ENCODE measurements at regions not wholly inside any gene's neighbourhood (a gene's known extent, or its start where the extent isn't known, plus 50 kb on each side); places are given as distances from the start of the nearest gene placed in this dataset.

DNA sequence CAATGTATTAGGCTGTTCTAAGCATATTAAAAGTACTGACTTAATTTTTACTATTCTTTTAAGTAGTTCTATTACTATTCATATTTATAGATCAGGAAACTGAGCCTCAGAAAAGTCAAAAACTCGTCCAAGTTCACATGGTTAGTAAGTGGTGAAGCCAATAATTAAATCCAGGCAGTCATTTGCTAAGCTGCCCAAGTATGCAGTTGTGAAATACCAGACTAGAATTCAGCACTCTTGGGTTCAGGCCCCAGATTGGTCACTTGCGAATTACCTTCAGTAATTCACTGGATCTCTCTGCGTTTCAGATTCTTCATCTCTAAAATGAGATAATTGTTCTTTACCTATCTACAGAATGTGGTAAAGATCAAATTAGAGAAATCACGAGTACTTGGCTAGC is 161.9 kb upstream of the CADPS start:
- TF ChIP-seq CTCF (conservative IDR thresholded peaks at IDR 0.05) (no peak), ZFX (IDR thresholded peaks at IDR 0.05) (no peak)
- H3K27ac ChIP-seq: no peak overlapping the region

- TF ChIP-seq ZFX (IDR thresholded peaks at IDR 0.05): no peak
- TF ChIP-seq CTCF (conservative IDR thresholded peaks at IDR 0.05): no peak
- H3K27ac ChIP-seq: no peak overlapping the region
Observed at GRCh38 chr3:63042833-63043232, 167.6 kb upstream of the CADPS start.

GRCh38 chr3:63043631-63044030 is 168.4 kb upstream of the CADPS start:
- no peak for TF ChIP-seq ZFX (IDR thresholded peaks at IDR 0.05)
- no peak for TF ChIP-seq CTCF (conservative IDR thresholded peaks at IDR 0.05)
- no peak overlapping the region for H3K27ac ChIP-seq

DNA sequence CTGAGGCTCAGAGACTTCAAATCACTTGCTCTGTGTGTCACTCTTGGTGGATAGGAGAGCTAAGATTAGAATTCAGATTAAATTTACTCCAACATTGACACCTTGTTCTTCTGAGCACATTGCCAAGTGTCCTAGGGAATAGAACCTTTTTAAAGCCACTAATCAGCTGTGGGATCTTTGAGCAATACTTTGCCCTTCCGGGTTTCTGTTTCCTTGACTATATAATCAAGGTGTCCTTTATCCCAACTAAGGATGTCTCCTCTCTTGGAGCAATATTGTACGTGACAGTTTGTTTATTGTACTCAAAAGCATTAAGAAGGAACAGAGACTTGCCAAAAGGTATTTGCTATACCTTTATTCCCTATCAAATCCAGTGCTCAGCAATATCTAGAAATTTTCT is 170.9 kb upstream of the CADPS start:
- H3K27ac ChIP-seq: peak overlapping the region; percentile 46; the same call in 1 of the 2 replicates
- TF ChIP-seq ZFX (IDR thresholded peaks at IDR 0.05) (no peak), CTCF (conservative IDR thresholded peaks at IDR 0.05) (no peak)

- H3K27ac ChIP-seq: peak overlapping the region; percentile 46; the same call in 1 of the 2 replicates
- TF ChIP-seq CTCF (conservative IDR thresholded peaks at IDR 0.05) (no peak), ZFX (IDR thresholded peaks at IDR 0.05) (no peak)
Observed at GRCh38 chr3:63046580-63046979, 171.4 kb upstream of the CADPS start.

DNA sequence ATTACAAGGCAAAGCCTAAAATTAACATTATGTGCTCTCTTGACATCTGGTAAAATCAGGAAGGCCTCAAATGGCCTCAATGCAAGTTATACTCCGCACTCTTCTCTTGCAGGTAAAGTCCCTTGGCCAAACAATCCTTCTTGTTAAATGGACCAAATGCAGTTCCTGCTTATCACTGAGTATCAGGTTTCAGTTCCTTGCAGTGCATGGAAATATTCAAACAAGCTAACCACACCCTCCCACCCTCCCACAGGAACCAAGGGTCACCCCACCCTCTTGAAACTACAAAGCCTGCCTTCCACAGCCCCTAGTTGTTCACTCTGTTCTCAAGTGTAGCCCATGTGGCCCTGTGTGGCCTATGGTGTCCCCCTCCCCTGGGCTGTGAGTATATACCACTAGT is 171.9 kb upstream of the CADPS start:
- no peak for TF ChIP-seq CTCF (conservative IDR thresholded peaks at IDR 0.05)
- TF ChIP-seq ZFX (IDR thresholded peaks at IDR 0.05): no peak
- H3K27ac ChIP-seq: no peak overlapping the region; the same call in 1 of the 2 replicates

DNA sequence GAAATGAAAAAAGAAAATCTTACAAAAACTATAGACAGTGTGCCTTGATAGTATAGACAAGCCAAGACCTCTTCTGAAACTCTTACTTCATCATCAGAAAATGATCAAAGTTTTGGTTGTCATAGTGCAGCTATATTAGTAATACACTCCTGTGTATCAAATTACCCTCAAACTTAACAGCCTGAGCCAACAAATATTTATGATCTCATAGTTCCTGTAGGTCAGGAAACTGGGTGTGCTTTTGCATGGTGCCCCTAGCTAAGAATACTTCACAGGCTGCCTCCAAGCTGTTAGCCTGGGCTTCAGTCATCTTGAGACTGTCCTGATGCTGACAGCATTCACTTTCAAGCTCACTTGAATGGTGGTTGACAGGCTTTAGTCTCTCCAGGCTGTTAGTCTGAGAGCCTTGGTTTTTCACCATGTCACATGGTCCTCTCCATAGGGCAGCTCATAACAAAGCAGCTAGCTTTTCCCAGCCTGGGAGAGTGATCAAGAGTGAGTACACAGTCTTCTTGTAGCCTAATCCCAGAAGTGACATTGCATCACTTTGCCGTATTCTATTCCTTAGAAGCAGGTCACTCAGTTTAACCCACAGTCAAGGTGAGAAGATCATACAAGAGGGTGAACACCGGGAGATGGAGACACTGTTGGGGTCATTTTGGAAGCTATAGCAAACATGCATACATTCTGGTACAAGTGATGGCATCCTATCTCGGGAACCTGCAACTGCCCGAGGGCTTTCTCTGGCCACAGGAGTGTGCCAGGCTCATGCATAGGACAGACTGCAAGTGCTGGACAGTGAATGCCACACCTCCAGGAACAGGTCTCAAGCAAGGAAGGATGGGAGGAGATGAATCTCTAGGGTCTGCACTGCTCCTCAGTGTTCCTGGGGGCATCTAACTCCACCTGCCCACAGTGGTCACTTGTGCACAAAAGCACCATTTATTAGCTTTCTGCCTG is 173.4 kb upstream of the CADPS start:
- TF ChIP-seq ZFX (IDR thresholded peaks at IDR 0.05) (no peak), CTCF (conservative IDR thresholded peaks at IDR 0.05) (no peak)
- no peak overlapping the region for H3K27ac ChIP-seq
